AG09309 (cell line): ENCODE measurements at regions not wholly inside any gene's neighbourhood (a gene's known extent, or its start where the extent isn't known, plus 50 kb on each side); places are given as distances from the start of the nearest gene placed in this dataset.
"Not testable (repeated sequence)": the region's sequence is repeated elsewhere in the genome, so short reads cannot be mapped to it uniquely, and the experiment has no call there.

Source experiments
- DNase-seq: peaks from one replicate; pipeline ENCODE4 v3.0.0-alpha.2; 2010; ENCODE audit warnings: low read depth
- H3K4me3 ChIP-seq: 2 replicates; pipeline ENCODE4 v1.5.1; 2011; ENCODE audit warnings: mild to moderate bottlenecking, low read depth, low read length, moderate library complexity; ENCODE audit not compliant: control insufficient read depth
- TF ChIP-seq, protein P1 (sequence below): IDR thresholded peaks from 2 replicates; pipeline ENCODE4 v1.5.1; 2011; ENCODE audit warnings: mild to moderate bottlenecking, low read depth, low read length, inconsistent platforms; ENCODE audit not compliant: insufficient read depth, control insufficient read depth; ENCODE audit errors: missing control alignments

DNA sequence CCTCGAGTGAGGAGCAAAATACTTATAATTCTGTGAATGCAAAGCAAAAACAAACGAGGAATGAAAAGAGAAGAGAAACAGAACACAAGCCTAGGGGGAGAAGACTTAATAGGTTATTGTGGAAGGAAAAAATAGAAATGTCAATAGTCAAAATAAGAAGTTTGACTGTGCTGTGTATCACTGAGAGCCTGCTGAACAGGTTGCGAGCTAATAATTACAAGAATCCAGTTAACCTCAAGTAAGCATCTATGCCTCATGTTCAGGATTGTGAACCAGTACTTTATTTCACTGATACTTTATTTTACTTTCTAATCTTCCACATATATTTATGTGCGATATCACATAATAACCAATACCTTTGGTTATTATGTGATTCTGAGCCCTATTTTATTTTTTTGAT is 316.7 kb downstream of the OTUD1 start:
- DNase-seq = no peak
- H3K4me3 ChIP-seq = no peak overlapping the region
- TF ChIP-seq, protein P1, sequence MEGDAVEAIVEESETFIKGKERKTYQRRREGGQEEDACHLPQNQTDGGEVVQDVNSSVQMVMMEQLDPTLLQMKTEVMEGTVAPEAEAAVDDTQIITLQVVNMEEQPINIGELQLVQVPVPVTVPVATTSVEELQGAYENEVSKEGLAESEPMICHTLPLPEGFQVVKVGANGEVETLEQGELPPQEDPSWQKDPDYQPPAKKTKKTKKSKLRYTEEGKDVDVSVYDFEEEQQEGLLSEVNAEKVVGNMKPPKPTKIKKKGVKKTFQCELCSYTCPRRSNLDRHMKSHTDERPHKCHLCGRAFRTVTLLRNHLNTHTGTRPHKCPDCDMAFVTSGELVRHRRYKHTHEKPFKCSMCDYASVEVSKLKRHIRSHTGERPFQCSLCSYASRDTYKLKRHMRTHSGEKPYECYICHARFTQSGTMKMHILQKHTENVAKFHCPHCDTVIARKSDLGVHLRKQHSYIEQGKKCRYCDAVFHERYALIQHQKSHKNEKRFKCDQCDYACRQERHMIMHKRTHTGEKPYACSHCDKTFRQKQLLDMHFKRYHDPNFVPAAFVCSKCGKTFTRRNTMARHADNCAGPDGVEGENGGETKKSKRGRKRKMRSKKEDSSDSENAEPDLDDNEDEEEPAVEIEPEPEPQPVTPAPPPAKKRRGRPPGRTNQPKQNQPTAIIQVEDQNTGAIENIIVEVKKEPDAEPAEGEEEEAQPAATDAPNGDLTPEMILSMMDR = no peak

DNA sequence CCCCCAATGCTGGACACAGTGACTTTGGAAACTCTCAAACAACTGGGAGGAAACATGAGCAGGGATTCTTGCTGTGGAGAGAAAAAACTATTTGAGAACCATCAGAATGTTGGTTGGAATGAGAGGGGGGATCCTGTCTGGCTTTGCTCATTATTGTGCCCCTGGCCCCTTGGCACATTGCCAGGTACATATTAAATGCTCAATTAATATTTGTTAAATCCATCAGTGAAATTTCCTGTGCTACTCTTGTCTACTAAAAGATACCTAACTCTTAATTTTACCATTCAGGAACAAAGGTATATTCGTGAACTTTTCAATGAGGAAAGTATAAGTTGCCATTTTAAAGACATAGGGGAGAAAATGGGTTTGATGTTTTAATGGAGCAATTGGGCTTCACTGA is 329.4 kb downstream of the OTUD1 start:
- DNase-seq = no peak
- TF ChIP-seq, protein P1 = no peak
- no peak overlapping the region for H3K4me3 ChIP-seq

DNA sequence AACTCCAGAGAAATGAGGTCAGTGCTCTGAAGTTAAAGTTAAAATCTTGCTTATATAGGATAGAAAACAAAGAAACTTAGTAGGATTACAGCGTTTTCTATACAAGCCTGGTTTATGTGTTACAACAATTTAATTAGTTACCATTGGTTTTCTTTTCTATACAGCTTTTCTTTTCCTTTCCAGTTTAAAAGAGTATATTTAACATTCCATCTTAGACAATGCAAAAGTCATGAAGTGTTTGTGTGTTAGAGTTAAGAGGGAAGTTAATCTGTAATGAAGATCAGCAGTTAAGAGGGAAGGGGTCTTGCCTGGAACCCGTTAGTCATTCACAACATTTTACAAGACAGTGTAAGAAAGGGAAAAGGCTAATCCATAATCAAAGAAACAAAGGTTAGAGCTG is 338.3 kb downstream of the OTUD1 start:
- TF ChIP-seq, protein P1 = no peak
- DNase-seq = no peak
- no peak overlapping the region for H3K4me3 ChIP-seq

DNA sequence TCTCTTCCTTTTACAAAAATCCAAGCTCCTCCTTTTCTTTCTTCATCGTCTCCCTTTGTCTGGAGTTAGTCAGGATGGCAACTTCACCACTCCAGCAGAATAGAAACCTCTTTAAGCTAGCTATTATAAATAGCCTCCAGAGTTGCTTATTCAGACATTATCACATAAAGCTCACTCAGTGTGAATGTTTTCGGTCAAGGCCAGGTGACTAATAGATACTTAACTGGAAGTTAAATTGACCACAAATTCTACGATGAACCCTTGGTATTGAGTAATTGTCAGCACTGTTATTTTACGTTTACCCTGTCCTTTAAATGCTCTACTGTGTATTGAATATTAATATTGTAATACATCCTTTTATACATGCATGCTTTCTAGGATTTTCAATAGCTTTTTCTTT is 340.4 kb downstream of the OTUD1 start:
- DNase-seq = no peak
- H3K4me3 ChIP-seq = no peak overlapping the region
- TF ChIP-seq, protein P1 = no peak

DNA sequence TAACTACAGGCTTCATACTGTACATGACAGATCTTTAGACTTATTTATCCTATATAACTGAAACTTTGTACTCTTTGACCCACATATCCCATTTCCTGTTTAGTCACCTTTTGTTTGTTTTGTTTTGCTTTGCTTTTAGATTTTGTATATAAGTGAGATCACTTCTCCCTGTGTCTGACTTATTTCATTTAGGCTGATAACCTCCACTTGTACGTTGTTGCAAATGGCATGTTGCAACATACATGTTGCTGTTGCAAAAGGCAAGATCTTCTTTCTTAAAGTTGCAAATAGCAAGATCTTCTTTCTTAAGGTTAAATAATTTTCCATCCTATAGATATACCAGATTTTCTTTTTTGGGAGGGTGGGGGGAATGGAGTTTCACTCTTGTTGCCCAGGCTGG is 341.5 kb downstream of the OTUD1 start:
- TF ChIP-seq, protein P1 = no peak
- DNase-seq = no peak
- H3K4me3 ChIP-seq = no peak overlapping the region

DNA sequence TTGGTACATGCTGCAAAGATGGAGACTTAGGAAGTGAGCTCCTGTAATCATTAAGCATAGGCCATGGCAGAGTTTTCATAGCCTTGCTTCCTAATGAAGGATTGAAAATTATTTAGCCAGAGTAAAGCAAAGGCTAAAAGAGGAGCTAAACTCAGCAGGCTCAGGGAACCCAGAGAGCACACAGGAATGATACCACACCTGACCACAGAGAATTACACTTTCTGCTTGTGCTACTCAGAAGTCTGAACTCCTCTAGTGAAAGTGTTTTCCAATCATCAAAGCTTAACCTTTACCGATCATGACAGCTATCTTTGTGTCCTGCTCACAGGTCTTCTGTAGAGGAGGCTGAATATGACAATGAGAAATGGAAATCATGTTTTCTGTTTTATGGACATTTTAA is 347.7 kb downstream of the OTUD1 start:
- no peak for DNase-seq
- TF ChIP-seq, protein P1 = no peak

DNA sequence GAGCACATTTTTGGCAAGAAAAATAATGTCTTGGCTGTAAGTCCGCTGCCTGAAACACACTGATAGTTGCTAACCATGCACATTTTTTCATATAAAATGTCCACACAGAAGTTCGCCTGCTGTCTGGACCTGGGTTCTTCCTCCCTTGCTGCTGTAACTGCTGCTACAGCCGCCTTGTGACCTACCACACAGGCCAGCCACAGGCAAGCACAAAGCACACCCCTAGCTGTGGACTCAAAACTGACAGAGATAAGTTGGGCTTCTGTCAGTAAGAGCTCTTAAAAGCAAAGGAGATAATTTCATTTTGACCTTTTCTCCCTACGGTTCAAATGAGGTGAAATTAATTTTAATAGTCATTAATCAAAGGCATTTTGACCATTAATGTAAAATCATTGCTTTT is 354.7 kb downstream of the OTUD1 start:
- TF ChIP-seq, protein P1 = no peak
- no peak for DNase-seq
- no peak overlapping the region for H3K4me3 ChIP-seq

More for the DNA sequence above, 347.7 kb downstream of the OTUD1 start:
- H3K4me3 ChIP-seq = no peak overlapping the region

DNA sequence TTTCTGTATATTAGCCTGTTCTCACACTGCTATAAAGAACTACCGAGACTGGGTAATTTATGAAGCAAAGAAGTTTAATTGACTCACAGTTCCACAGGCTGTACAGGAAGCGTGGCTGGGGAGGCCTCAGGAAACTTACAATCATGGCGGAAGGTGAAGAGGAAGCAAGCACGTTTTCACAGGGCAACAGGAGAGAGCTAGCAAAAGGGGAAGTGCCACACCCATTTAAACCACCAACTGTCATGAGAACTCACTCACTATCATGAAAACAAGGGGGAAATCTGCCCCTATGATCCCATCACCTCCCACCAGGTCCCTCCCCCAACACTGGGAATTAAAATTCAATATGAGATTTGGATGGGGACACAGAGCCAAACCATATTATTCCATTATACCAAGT is 358.6 kb downstream of the OTUD1 start:
- DNase-seq, H3K4me3 ChIP-seq: not testable (repeated sequence)
